Fibroblast of skin of scalp (primary cell): ENCODE measurements at regions not wholly inside any gene's neighbourhood (a gene's known extent, or its start where the extent isn't known, plus 50 kb on each side); places are given as distances from the start of the nearest gene placed in this dataset.
"Not testable (repeated sequence)": the region's sequence is repeated elsewhere in the genome, so short reads cannot be mapped to it uniquely, and the experiment has no call there.

Experiments
- DNase-seq: peaks from one replicate; pipeline ENCODE4 v3.0.0-alpha.2; 2013

DNA sequence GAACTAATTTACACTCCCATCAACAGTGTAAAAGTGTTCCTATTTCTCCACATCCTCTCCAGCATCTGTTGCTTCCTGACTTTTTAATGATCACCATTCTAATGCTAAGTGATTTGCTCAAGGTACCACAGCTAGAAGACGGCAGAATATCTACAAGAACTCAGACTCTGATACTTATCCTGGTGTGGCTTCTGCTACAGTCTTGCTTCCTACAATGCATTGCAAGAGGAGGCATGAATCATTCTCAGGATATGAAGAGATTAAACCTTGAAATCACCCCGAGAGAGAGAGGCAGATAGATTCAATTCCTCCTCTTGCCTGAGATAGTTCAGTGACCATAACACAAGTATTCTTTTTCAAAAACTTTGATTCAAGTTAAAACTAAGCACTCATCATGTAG lies 306.4 kb downstream of the TBC1D4 start:
- DNase-seq, result peak; percentile 38

DNA sequence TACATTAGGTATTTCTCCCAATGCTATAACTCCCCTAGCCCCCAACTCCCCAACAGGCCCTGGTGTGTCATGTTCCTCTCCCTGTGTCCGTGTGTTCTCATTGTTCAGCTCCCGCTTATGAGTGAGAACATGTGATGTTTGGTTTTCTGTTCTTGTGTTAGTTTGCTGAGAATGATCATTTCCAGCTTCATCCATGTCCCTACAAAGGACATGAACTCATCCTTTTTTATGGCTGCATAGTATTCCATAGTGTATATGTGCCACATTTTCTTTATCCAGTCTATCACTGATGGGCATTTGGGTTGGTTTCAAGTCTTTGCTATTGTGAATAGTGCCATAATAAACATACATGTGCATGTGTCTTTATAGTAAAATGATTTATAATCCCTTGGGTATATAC lies 306.9 kb downstream of the TBC1D4 start:
- not testable (repeated sequence) for DNase-seq

DNA sequence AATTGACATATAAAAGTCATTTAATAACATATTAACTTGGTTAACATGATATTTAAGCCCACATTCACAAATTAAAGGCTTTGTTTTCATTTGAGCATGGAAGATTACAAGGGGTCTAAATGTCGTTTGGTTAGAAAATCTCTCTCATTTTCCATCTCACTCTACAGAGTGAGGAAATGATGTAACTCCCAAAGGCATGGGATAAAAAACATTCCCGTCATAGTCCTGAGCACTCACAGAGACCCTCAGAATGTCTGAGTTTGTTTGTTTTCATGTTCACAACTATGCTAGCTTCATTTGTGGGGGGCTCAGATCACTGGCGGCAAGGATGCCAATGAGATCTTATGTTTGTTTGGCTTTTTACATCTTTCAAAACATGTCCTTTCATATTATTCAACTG lies 307.5 kb downstream of the TBC1D4 start:
- peak; percentile 48 for DNase-seq

DNA sequence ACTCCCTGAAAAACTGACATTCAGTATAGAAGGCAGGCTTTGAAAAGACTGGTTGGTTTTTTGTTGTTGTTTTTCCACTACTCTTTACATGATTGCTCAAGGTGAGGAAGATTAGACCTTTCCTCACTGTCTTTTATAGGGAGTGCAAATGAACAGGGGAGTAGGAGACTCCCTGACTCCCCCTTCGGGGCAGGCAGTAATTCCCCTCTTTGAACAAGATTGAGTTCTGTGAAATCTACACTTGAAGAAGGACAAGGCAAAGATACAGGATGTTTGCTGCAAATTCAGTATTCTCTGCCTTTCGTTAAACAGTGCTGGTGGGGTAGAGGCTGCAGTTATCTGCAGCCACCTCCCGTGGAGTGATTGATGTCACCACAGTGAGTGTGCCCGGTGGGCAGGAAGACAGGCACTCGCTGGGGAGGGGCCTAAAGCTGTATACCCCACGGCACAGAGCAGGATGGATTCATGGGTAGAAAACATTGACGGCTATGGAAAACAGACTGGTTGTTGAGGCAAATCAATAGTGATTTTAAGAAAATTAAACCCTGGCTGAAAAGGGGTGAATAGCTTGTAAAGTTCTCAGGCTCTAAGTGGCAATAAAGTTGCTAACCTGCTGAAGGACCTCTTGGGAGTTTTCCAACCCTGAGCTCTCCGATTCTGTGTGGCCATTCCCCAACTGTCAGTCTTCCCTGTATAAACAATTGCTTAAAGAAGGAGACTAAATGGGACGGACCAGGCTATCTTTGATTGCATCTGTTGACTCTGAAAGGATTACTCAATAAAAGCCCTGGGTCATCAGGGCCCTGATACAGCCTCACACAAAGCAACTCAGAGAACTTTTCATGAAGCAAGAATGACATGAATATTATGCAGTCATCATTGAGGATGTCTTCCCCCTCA lies 308.3 kb downstream of the TBC1D4 start:
- DNase-seq, result peak; percentile 30

DNA sequence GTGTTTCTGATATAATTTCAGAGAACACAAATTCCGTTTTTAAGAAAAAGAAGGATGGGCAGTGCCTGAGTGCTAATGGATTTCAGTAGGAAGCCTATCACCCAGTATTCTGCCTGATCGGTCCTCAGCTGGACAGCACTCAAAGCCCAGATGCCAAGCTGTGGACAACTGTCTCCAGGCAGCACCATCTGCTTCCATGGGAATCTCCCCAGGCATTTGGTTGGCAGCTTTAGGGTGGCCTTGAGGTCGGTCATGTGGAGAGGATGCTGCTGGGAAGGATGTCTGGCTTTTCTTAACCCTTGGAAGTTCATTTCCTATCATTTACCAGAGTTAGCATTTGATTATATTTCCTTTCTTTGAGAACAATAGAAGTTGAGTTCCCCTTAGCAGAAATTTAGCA lies 311.7 kb downstream of the TBC1D4 start:
- DNase-seq, result no peak

DNA sequence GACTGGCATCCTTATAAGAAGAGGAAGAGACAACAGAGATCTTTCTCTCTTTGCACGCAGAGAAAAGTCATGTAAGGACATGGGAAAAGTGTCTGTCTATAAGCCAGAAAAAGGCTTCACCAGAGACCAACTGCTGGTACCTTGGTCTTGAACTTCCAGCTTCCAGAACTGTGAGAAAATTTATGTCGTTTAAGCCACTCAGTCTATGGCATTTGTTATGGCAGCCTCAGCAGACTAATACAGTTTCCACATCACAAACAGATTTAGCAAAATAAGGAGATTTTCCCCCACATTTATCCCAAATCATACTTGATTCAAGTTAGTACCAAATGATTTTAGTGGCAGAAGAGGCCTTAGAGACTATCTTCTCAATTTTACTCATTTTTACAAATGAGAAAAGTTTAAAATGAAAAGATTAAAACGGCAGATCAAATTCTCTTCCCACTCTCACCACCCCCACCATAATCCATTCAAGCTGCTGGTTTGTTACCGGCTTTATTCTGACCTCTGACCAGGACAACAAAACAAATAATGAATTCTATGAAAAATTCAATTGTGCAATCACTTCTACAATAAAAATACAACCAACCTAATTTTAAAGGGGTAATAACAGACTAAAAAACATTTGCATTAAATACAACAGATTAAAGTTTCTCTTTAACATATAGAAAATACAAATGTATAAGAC lies 316.3 kb downstream of the TBC1D4 start:
- no peak for DNase-seq

DNA sequence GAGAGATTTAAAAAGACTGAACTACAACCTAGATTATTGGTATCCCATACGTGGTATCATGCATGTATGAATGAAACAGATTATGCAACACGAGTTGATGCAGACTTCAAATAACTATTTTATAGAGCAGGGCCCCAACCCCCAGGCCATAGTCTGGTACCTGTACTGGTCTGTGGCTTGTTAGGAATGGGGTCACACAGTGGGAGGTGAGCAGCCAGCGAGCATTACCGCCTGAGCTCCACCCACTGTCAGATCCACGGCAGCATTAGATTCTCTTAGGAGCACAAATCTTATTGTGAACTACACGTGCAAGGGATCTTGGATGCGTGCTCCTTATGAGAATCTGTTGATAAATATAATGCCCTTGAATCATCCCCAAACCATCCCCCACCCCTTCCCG lies 320.2 kb downstream of the TBC1D4 start:
- no peak for DNase-seq

DNA sequence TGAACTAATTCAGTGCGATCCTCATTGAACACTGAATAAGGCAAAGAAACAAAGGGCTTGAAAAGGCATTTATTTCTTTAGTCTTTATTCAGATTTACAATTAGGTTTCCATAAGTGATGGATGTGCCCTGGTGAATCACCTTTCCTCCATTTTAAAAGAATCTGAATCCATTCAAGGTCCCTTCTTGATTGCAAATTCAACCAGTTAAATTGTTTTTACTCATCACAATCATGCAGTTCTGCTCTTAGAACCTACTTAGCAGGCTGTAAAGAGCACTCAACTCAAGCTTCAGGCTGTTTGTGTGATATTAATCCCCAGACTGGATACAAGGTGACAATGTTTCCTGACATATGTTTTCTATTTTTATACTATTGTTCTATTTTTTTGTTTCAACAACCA lies 321.0 kb downstream of the TBC1D4 start:
- DNase-seq, result no peak

DNA sequence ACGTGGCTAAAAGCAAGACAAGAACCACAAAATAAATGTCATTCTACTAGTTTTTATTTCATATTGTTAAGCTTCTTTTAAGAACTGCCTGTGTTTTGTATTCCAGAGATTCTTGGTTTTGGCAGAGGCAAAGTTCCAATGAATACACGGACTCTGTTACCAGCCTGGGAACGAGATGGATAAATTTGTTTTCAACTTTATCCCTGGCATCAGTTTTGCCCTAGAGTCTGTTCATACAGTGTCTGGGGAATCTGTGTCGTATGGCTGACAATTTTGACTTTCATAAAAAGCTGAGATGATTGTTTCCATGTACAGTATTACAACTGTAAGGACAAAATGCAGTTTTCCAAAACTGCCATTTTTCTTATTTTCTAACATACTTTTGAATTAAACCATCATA lies 327.6 kb downstream of the TBC1D4 start:
- DNase-seq, result no peak

DNA sequence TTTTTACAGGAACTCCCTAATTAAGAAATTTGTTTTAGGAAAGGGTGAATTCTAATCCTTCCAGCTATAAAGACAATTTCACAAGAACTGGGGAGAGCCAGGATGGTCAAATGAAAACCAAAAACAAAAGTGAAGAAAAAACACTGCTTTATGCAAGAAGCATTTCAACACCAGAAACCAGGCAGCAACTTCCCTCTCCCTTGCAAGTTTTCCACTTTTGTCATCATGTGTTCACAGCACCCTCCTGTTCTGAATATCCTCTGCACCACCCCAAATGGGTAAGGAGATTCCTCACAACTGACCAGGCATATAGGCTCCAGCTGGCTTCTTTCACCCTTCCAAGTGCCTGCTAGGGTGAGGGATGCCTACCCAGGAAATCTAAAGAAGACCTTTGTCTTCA lies 328.1 kb downstream of the TBC1D4 start:
- DNase-seq, result peak; percentile 67

DNA sequence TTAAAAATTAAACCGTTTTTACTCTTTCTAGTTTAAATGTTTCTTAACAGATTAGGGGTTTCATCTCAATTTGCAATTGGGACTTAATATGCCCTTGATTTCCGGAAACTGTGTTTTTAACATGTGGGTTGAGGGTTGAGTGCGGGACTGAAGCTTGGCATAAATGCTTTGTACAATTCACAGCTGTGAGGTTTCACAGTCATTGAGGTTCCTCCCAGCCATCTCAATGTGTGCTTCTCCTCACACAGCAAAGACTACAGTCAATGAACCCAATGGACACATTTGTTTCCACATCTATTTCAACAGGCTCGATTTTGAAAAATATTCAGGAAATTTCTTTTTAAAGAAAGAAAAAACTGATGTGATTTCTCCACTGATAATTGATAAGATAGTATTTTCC lies 328.6 kb downstream of the TBC1D4 start:
- DNase-seq, result no peak

DNA sequence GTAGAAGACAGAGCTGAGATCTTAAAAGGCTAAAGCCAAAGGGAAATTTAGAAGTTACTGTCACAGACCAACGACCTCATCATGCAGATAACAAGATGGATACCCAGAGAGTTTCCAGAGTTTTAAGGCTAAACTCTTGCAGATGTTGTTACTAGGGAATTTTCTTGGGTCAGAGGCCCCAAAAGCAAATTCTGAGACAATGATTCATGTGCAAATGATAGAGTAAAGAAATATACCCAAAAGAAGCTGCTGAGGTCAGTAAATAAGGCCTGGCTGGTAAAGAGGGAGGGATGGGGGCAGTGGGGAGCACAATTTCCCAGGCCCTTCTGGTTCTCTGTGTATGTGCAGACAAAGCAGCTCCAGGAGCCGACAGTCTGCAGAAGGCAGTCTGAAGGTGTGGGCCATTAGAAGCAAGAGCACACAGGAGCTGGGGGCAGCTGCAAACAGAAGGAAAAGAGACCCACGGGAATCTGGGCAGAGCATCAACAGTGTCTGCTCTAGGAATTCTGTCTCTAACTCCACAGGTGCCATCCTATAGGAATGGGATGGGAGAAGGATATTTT lies 330.8 kb downstream of the TBC1D4 start:
- DNase-seq, result peak; percentile 54

DNA sequence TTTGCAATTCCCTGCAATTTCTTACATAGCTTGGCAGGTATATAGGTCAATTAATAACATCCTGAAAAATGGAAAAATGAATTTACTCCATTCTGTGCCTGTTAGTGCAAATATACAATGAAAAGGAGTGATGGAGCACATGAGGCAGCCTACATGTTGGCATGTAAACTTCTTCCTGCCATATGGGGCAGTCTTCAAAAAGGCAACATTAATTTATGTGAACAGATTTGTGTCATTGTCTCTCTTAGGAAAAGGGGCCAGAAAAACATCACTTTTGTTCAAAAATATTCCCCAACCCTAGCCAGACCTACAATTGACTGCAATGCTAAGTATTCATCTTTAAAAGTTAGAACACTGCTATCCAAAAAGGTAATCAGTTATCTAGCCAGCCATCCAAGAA lies 332.2 kb downstream of the TBC1D4 start:
- no peak for DNase-seq

DNA sequence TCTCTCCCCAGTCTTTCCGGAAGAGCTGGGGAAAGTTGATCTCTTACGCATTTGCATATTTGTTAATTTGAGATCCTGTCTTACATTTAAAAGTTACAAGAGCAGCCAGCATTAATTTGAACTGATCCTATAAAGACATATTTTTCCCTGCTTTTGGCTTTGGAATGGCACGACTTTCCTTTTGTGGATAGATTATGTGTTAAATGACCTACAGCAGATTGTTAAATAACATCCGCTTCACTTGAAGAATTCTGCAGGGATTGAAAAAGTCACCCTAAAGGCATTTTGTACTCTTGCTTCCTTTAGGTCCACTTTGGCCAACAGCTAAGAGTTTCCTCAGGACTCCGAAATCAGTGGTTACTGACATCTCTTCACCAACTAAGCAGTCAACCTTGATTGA lies 334.0 kb downstream of the TBC1D4 start:
- no peak for DNase-seq

DNA sequence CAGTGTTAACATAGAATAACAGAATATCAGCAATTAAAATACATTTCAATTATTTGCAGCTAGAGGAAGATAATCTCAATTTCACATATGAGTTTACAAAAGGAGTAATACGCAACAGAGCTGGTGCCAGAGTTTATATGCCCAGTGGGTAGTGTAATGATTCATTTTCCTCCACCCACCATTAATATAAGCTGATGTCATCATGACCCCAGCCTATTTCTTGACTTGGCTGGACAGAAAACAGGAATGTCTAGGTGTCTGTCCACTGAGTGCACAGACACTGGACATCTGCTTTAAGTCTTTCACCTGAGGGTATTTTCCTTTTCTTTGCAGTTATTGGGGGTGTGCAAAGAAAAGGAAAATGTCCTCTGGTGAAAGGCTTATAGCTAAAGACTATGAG lies 335.5 kb downstream of the TBC1D4 start:
- no peak for DNase-seq

DNA sequence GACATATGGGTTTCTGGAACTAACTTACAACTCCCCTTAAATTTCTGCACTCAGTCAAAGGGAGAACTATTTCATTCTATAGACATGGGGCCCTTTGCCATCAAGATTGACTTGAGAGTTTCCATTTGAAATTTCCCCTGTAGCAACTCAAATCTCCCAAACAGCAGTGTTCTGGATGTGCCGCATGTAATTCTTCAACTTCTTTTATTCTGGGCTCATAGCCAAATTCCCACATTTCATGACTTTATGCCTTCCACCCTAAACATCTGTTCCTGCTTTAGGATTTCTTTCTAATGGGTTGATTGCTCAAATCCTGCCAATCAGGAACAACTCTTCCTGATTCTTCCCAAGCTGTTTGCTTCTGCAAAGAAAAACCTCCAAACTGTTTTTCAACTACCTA lies 336.0 kb downstream of the TBC1D4 start:
- DNase-seq, result peak; percentile 50

DNA sequence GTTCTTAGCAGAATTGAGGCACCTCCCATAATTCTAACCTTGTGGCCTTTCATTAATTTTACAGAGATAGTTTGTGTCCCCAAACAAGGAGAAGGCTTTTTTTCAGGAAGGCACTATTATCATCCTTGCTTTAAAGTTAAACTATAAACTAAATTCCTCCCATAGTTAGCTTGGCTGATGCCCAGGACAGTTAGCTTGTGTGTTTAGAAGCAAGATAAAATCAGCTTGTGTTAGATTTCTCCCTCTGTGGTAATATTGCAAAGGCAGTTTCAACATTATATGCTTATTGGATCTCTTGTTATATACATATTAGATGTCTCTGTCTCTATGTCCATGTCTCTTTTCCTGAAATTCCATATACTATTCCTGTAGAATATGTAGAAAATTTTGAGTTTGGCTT lies 342.7 kb downstream of the TBC1D4 start:
- DNase-seq, result peak; percentile 65

DNA sequence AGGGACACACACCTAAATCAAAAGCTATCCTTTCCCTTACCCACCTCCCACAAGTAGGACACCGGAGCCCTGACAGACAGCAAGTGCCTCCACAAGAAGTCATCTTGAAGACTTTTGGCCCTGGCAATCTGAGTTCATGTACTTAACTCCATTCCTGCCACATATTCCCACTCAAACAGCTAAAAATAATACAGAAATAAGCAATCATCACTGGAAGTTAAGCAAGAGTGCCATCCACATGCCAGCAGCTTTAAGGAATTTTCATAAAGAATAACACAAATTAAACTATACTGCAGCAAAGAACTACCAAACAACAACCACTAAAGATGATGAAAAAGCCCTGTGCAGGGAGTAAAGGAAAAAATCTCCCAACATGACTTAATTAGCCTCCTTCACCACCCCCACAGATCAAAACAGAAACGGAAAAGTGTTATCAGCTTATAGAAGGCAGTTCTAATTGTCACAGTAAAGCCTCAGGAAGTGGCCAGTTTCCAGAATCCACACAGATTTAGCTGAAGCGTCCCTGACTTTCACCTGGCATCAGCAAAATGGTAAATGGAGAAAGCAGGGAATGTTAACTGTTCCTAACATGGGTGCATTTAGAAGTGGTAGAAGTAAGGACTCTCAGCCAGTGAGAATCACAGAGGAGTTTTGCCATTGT lies 343.9 kb downstream of the TBC1D4 start:
- DNase-seq, result peak; percentile 33

DNA sequence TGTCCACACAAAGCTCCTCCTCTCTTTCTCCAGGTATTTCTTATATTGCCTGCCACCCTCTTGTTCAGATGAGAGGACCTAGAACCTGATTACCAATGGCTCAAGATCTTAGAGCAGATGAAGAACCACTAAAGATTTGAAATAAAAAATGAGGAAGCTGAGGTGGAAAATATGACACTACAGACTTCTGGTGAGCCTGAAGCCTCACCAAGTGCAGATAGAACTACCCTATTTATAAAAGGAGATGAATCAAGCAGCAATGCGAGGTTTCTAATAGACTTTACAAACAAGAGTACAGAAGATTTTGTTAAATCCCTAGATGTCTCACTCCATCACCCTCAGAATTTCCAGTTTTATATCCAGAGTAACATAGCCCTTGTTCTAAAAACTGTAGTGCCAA lies 345.8 kb downstream of the TBC1D4 start:
- no peak for DNase-seq

DNA sequence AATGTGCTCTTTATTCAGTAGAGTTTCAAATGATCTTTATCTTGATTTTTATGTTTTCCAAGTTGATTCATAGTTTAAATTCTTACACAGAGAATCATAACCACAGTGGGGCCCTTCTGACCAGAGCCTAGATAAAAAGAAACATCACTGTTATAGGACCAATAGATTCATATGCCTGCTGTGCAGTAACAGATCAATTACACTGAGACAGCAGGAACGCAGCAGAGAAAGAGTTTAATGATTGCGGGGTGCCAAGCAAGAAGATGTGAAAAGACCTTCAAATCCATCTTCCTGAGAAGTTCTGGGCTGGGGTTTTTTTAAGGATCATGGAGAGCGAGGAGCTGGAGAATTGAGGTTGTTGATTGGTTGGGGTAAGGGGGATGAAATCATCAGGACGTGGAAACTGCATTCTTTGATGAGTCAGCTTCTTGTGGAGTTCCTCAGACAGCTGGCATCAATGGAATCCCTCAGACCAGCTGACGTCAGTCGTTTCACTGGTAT lies 346.6 kb downstream of the TBC1D4 start:
- peak; percentile 98 for DNase-seq

DNA sequence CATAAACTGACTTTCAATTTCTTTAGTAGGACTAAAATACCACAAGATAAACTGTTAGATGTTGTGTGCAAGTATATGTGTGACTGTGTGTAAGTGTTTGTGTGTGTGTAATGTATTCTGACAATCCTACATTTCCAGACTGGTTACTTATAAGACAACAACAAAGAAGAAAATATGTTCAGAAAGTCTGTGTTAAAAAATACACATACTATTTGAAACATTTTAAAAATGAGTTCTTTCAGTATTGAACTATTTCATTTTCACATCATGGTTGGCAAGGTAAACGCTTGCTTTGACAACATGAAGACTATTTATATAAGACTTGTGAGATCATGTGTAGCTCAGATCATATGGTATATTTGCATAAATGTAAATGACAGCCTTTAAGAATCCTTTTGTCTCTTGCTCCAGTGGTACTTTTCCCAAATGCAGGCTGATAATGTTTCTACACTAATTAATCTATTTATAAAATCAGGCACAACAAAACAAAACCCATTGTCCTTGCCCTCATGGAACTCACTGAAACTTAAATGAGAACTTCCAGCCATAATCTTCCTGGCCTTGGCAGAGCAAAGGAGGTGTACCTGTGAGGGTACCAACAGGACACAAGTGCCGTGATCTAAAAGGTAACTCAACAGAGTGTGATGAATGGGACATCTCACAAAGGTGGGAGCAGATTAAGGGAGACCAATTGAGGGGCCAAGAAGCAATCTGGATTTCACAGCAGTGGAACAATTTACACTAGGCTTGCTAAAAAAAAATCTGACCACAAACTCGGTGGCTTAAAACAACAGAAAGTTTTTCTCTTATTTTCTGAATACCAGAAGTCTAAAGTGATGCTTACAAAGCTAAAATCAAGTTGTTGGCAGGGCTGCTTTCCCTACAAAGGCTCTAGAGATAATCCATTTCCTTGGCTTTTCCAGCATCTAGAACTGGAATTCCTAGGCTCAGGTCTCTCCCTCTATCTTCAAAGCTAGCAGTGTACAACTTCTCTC lies 349.0 kb downstream of the TBC1D4 start:
- no peak for DNase-seq

DNA sequence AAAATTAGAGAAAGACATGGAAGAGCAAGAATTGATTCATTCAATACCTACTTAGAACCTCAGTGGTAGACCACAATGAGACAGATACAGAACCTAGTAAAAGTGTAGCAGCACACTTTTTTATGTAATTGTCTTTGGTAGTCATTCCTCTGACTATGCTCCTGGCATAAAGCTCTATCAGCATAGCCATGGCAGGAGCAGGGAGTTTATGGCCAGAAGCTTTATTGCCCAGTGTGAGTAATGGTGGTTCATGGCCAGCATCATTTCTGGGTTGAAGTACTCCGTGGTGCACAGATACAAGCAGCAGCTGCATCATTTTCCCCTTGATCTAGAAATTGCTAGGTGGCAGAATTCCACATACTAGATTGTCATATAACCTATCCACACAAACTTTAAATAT lies 352.6 kb downstream of the TBC1D4 start:
- DNase-seq, result no peak
